ENCODE measurements at regions not wholly inside any gene's neighbourhood (a gene's known extent, or its start where the extent isn't known, plus 50 kb on each side); places are given as distances from the start of the nearest gene placed in this dataset.
A peak's percentile ranks its signal among the peaks of the same experiment; 100 is the strongest.

GRCh38 chr6:90870561-90870960 lies 283.7 kb upstream of the MAP3K7 start:
- ATAC-seq (no peak), DNase-seq (no peak)

GRCh38 chr6:90868656-90869055 lies 281.8 kb upstream of the MAP3K7 start:
- ATAC-seq = no peak

GRCh38 chr6:90868256-90868655 lies 281.4 kb upstream of the MAP3K7 start:
- DNase-seq = no peak
- no peak for ATAC-seq

More at GRCh38 chr6:90868656-90869055, 281.8 kb upstream of the MAP3K7 start:
- DNase-seq = no peak

- DNase-seq = no peak
- peak; percentile 46 for ATAC-seq
Observed at GRCh38 chr6:90865513-90865912, 278.6 kb upstream of the MAP3K7 start.

- DNase-seq (no peak), ATAC-seq (no peak)
Observed at GRCh38 chr6:90863043-90863442, 276.2 kb upstream of the MAP3K7 start.

- ATAC-seq (no peak), DNase-seq (no peak)
Observed at GRCh38 chr6:90860822-90861601, 274.1 kb upstream of the MAP3K7 start.

GRCh38 chr6:90859612-90860011 lies 272.7 kb upstream of the MAP3K7 start:
- ATAC-seq (no peak), DNase-seq (no peak)

GRCh38 chr6:90859056-90859455 lies 272.2 kb upstream of the MAP3K7 start:
- DNase-seq (no peak), ATAC-seq (no peak)

GRCh38 chr6:90849686-90850085 lies 262.8 kb upstream of the MAP3K7 start:
- DNase-seq (no peak), ATAC-seq (no peak)

- ATAC-seq = no peak
- no peak for DNase-seq
Observed at GRCh38 chr6:90846824-90847223, 260.0 kb upstream of the MAP3K7 start.

GRCh38 chr6:90835596-90836212 lies 248.8 kb upstream of the MAP3K7 start:
- DNase-seq (no peak), ATAC-seq (no peak)

- no peak for ATAC-seq
- no peak for DNase-seq
Observed at GRCh38 chr6:90829311-90829710, 242.4 kb upstream of the MAP3K7 start.

- DNase-seq (no peak), ATAC-seq (no peak)
Observed at GRCh38 chr6:90820436-90820835, 233.6 kb upstream of the MAP3K7 start.

GRCh38 chr6:90819483-90819882 lies 232.6 kb upstream of the MAP3K7 start:
- no peak for ATAC-seq
- no peak for DNase-seq

GRCh38 chr6:90818163-90818562 lies 231.3 kb upstream of the MAP3K7 start:
- ATAC-seq = no peak
- no peak for DNase-seq

- ATAC-seq (no peak), DNase-seq (no peak)
Observed at GRCh38 chr6:90816764-90817163, 229.9 kb upstream of the MAP3K7 start.

GRCh38 chr6:90811596-90812226 lies 224.8 kb upstream of the MAP3K7 start:
- DNase-seq (no peak), ATAC-seq (no peak)

- ATAC-seq = no peak
- DNase-seq = no peak
Observed at GRCh38 chr6:90809035-90809434, 222.2 kb upstream of the MAP3K7 start.

- no peak for DNase-seq
- ATAC-seq = no peak
Observed at GRCh38 chr6:90807791-90808701, 221.2 kb upstream of the MAP3K7 start.

- no peak for DNase-seq
- ATAC-seq = no peak
Observed at GRCh38 chr6:90805619-90806155, 218.8 kb upstream of the MAP3K7 start.

GRCh38 chr6:90803956-90804355 lies 217.1 kb upstream of the MAP3K7 start:
- ATAC-seq (no peak), DNase-seq (no peak)

GRCh38 chr6:90795078-90795477 lies 208.2 kb upstream of the MAP3K7 start:
- DNase-seq (no peak), ATAC-seq (no peak)

Measured in stimulated activated naive CD8-positive, alpha-beta T cell treated with anti-CD3 and anti-CD28 coated beads, Interleukin-15, Interleukin-2, amounts not matched to agents 100 U/mL and 50 U/mL, for 24 hours (primary cell).